PC-9 (cell line): ENCODE measurements at regions not wholly inside any gene's neighbourhood (a gene's known extent, or its start where the extent isn't known, plus 50 kb on each side); places are given as distances from the start of the nearest gene placed in this dataset.

Experiments used
- EZH2 ChIP-seq: fragments of 200-600 bp; sonication (generic); IDR thresholded peaks from 2 replicates; pipeline ENCODE4 v1.8.0; 2017; ENCODE audit warnings: antibody characterized with exemption, low read depth
- TF ChIP-seq, protein P1 (sequence below): fragments of 200-600 bp; sonication (generic); conservative IDR thresholded peaks from 2 replicates; pipeline ENCODE4 v1.6.1; 2017; ENCODE audit warnings: mixed run types, antibody characterized with exemption, mild to moderate bottlenecking, moderate library complexity

DNA sequence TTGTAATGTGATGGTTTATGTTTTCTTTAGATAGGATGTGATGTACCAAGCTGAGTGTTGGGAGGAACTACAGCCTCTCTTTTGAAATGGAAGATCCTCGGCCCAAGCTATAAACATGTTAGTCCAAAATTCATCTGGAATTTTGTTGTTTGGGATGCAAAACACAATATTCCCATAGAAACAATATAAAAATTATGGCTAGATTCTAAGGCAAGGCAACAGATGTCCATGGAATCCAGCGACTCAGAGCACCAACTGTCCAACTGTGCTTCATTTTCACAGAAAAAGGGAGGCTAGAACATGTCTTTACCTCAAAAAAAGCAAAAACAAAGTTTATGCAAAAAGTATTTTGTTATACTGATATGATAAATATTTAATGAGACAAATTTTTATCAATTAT lies 52.4 kb upstream of the ATP8B1 start:
- TF ChIP-seq, protein P1, sequence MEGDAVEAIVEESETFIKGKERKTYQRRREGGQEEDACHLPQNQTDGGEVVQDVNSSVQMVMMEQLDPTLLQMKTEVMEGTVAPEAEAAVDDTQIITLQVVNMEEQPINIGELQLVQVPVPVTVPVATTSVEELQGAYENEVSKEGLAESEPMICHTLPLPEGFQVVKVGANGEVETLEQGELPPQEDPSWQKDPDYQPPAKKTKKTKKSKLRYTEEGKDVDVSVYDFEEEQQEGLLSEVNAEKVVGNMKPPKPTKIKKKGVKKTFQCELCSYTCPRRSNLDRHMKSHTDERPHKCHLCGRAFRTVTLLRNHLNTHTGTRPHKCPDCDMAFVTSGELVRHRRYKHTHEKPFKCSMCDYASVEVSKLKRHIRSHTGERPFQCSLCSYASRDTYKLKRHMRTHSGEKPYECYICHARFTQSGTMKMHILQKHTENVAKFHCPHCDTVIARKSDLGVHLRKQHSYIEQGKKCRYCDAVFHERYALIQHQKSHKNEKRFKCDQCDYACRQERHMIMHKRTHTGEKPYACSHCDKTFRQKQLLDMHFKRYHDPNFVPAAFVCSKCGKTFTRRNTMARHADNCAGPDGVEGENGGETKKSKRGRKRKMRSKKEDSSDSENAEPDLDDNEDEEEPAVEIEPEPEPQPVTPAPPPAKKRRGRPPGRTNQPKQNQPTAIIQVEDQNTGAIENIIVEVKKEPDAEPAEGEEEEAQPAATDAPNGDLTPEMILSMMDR = no peak
- TF ChIP-seq EZH2 = no peak
